DND-41 (cell line): ENCODE measurements at regions not wholly inside any gene's neighbourhood (a gene's known extent, or its start where the extent isn't known, plus 50 kb on each side); places are given as distances from the start of the nearest gene placed in this dataset.
"Not testable (repeated sequence)": the region's sequence is repeated elsewhere in the genome, so short reads cannot be mapped to it uniquely, and the experiment has no call there.

Experiments
- EZH2 ChIP-seq: IDR thresholded peaks from 3 replicates; pipeline ENCODE4 v1.6.1; 2012; ENCODE audit warnings: borderline replicate concordance, low read depth, mild to moderate bottlenecking, moderate library complexity, low read length, inconsistent platforms; ENCODE audit not compliant: severe bottlenecking
- TF ChIP-seq, protein P1 (sequence below): IDR thresholded peaks from 2 replicates; pipeline ENCODE4 v1.5.1; 2012; ENCODE audit warnings: borderline replicate concordance, low read length, moderate library complexity, mild to moderate bottlenecking; ENCODE audit not compliant: poor library complexity, severe bottlenecking; ENCODE audit errors: extremely low read depth

DNA sequence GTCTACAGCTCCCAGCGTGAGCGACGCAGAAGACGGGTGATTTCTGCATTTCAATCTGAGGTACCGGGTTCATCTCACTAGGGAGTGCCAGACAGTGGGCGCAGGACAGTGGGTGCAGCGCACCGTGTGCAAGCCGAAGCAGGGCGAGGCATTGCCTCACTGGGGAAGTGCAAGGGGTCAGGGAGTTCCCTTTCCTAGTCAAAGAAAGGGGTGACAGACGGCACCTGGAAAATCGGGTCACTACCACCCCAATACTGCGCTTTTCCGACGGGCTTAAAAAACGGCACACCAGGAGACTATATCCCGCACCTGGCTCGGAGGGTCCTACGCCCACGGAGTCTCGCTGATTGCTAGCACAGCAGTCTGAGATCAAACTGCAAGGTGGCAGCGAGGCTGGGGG lies 95.6 kb downstream of the GPX5 start:
- TF ChIP-seq, protein P1, sequence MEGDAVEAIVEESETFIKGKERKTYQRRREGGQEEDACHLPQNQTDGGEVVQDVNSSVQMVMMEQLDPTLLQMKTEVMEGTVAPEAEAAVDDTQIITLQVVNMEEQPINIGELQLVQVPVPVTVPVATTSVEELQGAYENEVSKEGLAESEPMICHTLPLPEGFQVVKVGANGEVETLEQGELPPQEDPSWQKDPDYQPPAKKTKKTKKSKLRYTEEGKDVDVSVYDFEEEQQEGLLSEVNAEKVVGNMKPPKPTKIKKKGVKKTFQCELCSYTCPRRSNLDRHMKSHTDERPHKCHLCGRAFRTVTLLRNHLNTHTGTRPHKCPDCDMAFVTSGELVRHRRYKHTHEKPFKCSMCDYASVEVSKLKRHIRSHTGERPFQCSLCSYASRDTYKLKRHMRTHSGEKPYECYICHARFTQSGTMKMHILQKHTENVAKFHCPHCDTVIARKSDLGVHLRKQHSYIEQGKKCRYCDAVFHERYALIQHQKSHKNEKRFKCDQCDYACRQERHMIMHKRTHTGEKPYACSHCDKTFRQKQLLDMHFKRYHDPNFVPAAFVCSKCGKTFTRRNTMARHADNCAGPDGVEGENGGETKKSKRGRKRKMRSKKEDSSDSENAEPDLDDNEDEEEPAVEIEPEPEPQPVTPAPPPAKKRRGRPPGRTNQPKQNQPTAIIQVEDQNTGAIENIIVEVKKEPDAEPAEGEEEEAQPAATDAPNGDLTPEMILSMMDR = not testable (repeated sequence)
- not testable (repeated sequence) for TF ChIP-seq EZH2
